ENCODE measurements at regions not wholly inside any gene's neighbourhood (a gene's known extent, or its start where the extent isn't known, plus 50 kb on each side); places are given as distances from the start of the nearest gene placed in this dataset.

DNA sequence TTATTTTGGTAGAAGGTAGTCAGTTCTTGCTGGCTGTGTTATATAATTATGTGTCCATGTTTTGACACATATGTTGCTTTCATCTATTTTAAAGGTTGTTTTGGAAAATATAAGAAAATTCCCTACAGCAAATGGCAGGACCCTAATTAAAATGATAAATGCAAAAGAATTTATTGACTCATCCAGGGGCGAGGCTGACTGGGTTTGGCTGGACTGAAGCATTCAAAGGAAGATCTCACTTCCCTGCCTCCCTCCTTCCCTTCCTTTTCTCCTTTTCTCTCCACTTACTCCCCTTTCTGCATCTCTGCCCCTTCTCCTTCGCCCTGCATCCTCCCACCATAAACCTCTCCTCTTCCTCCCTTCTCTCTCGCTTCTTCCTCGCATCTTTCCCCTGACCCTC, 129.6 kb downstream of the SNAPC1 start:
- in situ Hi-C loops (cut with HindIII; ENCODE audit: low sequenced_read_pairs) = no loop called here

DNA sequence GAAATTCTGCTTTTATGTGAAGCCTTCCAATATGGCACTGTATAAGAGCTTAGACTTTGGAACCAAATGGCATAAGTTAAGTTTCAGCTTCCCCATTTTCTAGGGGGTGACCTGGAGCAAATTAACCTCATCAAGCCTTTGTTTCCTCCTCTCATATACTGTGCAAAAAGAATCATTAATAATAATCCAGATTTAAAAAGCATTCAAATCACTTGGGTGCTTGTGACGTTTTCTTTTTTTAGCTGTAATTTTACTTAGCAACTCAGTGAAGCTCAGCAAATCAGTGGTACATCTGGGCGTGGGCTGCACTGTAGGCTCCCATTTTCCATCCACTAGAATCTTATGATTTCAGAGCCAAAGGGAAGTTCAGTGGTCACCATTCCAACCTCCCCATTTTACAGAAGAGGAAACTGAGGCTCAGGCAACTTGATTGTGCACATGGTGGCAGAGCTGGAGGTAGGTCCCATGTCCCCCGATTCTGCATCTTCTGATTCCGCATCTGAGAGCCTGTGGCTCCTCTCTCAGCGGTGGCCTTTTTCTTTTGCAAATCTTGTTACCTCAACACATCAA, 131.2 kb downstream of the SNAPC1 start:
- in situ Hi-C loops (cut with HindIII; ENCODE audit: low sequenced_read_pairs) = no loop called here

DNA sequence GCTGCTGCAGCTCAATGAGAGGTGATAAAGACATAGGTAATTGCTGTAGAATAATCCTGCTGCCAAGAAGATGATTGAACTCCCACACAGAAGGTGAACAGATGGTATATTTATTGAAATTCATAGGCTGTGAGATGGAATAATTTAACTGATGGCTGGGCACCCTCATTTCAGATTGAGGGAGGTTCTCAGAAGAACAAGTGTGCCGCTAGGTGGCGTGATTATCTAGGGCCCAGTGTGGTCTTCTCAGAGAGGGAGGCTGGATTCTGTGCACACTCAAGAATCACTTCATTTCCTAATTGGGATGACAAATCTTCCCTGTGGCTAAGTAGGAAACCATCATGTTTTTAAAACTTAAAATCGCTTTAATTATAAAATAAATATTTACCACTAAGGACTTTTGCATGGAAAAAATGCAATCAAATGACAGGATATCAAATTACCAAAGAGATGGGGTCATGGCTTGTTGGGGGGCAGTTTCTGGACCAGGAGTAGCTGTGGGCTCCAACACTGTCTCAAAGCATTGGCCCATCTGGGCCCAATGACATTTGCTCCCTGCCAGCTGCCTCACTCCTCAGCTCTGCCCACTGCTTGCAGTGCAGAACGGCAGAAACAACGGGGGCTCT, 132.3 kb downstream of the SNAPC1 start:
- in situ Hi-C loops (cut with HindIII; ENCODE audit: low sequenced_read_pairs) = no loop called here

DNA sequence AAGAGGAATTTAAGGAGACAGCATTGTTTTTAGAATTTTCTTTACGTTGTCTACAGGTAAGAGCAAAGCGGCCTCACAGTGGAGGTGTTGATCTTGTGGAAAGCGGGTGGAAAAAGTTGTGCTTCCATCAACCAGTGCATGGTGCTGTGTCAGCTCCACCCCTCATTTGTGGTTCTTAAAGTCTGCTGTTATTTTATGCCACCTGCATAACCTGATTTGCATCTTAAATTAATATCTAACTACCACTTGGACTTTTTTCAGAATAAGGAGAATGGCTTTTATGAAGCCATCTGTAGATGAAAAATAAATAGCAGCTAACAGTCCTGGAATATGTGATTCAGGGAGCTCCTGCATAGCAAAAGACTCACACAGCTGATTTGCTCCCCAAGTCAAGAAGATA, 135.1 kb downstream of the SNAPC1 start:
- in situ Hi-C loops (cut with HindIII; ENCODE audit: low sequenced_read_pairs) = no loop called here

DNA sequence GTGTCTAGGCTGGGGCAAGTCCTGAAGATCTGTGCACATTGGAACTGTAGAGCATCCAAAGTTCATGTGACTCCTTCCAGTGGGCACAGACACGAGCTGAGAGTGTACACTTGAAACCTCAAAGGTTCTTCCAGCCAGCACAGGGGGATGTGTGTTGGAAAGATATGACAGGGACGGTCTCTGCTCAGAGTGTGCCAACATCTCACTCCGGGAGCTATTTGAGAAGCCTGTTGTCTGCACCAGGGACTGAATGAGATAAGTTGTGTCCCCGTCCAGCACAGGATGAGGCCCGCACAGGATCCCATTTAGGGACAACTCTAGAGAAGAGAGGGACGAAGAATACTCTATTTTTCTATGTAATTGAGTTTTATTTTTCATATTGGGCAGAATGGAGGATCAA, 136.3 kb downstream of the SNAPC1 start:
- in situ Hi-C loops (cut with HindIII; ENCODE audit: low sequenced_read_pairs) = no loop called here

DNA sequence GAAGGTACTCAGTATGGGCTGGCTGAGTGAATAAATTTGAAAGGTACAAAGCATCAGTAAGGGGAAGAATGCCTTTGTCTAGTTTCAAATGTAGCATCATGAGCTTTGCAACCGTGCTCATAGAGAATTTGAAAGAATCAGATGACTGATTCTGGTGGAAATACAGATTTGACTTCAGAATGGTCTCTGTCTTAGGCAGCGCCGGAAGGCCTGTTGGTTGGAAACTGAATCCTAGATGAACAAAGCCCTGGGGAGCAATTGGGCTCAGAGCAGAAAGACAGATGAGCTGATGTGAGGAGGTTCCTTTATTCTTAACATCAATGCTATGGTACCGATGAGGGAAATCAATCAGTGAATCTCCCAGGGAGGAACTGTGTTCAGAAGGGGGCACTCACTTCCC, 137.3 kb downstream of the SNAPC1 start:
- in situ Hi-C loops (cut with HindIII; ENCODE audit: low sequenced_read_pairs) = no loop called here

DNA sequence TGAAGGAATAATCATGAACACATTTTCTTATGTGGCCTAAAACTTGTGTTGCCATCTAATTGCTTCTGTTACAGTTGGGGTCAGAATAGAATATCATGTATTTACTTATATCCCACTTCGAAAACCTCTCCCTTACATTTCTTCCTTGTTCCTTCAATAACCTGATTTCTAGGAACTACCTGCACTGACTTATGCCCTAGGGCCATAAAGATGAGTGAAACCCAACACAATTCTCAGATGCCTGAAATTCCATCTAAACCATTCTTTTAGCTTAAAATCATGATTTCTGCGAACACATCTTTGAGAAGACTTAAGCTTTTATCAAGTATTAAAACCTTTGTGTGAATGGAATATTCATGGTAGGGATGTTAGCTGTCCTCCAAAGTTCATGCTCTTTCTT, 142.7 kb downstream of the SNAPC1 start:
- in situ Hi-C loops (cut with HindIII; ENCODE audit: low sequenced_read_pairs) = no loop called here

DNA sequence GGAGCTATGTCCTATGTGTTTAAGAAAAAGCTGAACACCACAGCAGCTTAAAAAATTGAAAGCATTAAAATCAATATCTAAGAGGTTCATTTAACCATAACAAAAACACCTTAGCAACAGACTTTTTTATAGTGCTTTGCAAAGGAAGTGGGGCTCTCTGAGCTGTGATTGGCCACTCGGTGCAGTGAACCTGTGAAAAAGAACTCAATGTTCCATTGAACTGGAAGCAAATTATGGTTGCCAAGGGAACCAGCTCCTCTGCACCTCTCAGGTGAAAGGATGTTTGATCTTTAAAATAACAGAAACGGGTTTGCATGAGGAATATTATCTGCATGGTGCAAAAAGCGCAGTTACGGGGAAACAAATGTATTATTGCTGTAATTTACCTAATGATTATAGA, 149.4 kb downstream of the SNAPC1 start:
- in situ Hi-C loops (cut with HindIII; ENCODE audit: low sequenced_read_pairs) = no loop called here

DNA sequence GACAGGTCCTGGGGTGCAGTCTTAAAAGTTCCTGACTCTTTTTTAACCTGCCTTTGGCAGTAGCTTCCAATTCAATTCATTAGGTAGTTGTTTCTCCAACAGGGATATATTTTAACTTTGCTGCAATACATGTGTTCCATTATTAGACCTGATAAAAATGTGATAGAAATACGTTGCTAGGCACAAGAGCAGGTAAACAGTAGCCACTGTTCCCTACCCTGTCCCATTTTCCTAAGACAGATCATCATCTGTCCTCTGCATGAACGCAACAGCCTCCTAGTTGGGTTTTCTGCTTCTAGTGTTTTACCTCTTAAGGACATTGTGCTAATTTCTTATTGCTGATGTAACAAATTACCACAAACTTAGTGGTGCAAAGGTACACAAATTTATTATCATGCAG, 156.8 kb downstream of the SNAPC1 start:
- in situ Hi-C loops (cut with HindIII; ENCODE audit: low sequenced_read_pairs) = no loop called here

DNA sequence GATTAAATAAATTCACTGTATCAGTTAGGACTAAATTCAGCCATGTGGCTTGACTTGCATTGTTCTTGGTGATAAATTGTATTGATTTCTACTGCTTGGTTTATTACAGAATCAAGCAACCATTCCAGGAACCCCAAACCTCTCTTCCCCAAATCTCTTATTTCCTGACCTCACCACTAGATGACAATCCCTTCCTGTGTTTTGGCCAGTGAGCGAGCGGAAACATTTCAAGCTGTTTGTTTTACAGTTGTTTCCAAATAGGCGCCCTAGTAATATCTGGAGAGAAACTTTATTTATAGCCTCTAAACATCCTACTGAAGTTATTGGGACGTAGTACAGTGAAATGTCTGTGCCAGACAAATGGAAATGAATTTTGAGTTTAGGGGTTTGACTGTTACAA, 161.1 kb downstream of the SNAPC1 start:
- in situ Hi-C loops (cut with HindIII; ENCODE audit: low sequenced_read_pairs) = no loop called here

DNA sequence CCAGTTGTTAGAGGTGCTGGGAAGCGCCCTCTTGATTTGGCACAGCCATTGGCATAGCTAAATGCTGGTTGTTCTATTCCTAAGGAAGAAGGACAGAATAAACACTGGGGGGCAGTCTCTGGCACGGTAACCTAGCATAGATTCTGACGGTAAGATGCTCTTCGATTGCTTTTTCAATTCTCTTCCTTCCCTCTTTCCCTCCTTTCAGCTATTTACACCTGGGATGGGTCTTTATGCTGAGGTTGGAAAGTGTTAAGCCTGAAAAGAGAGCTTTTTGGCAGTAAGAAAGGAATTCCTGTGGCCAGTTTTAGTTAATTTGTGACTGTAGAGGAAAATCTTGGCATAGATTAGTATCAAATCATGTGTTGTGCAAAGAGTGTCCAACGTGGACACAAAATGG, 162.8 kb downstream of the SNAPC1 start:
- in situ Hi-C loops (cut with HindIII; ENCODE audit: low sequenced_read_pairs) = no loop called here

DNA sequence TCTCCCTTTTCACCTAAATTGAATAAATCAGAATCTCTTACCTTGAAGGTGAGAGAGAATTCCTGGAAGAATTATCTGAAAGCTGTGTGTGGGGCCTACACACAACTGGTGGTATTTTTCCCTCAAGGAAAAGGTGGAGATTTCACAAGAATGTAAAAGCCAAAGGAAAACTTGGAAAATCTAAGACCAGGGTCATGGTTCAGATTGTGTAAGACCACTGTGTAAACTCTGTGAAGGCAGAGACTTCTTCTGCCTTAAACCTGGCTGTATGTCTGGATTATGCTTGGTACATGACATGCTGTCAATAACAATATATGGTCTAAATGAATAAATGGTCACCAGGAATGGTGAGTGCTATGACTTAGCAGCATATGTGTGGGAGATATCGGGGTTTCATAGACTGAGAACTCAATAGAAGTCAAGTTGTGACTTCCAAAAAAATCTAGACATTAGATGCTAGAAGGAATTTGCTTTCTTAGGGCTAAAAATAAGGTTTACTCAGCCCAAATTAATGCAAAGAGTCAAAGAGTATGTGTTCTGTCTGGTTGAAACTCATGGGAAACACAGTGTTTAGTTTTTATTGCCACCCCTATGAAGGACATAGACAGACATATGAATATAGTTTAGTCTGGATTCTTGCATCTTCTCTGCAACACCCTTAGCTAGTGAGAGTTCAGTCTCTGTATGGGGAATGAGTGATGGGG, 163.7 kb downstream of the SNAPC1 start:
- in situ Hi-C loops (cut with HindIII; ENCODE audit: low sequenced_read_pairs) = no loop called here

DNA sequence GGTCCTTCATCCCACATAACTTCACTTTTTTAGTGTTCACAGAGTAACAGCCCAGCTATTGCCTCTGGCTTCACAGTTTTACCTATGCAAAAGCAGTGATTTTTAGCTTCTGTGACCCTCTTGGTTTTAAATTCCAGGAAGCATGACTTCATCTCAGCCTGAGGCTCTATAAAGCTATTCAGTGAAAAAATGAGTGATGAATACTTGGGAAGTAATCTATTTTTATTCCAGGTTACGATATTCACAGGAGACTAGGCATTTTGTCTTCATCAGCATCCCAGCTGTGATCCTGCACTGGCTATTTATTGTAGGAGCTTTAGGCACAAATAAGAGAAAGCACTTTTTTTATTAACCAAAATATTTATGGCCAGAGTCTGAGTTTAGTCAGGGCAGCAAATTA, 164.8 kb downstream of the SNAPC1 start:
- in situ Hi-C loops (cut with HindIII; ENCODE audit: low sequenced_read_pairs) = no loop called here

DNA sequence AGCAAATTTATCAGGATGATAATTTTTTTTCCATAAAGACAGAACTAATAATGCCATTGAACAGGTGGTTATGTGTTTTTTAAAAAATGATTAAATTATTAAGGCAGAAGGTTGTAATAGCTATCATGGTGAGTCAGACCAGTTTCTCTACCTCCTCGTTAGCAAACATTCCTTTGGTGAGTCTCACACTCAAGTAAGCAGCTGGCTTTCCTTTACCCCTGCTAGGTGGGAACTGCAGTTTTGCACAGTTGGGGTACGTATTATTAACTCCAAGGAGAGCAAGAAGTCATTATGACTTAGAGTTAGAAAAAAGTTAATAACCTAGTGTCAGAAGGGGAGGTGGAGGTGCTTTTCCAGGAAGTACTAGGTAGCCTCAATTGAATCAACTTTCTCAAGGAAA, 165.3 kb downstream of the SNAPC1 start:
- in situ Hi-C loops (cut with HindIII; ENCODE audit: low sequenced_read_pairs) = no loop called here

DNA sequence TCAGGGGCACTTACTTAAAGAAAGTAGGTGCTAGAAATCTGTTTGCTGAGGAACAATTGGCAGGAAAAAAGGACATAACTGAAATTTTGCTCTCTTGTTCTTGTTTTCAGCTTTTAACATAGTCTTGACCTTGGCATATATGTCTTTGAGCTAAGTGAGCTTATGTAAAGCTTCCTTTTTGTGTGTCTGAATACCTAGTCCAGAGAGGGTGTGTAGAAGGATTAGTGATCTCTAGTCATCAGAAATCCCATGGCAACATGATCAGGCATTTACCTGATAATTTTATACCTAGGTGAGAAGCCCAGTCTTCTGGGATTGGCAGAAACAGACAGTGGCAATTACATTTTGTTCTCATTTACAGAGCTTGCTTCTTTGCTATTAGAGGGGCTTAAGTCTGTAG, 166.1 kb downstream of the SNAPC1 start:
- in situ Hi-C loops (cut with HindIII; ENCODE audit: low sequenced_read_pairs) = no loop called here

DNA sequence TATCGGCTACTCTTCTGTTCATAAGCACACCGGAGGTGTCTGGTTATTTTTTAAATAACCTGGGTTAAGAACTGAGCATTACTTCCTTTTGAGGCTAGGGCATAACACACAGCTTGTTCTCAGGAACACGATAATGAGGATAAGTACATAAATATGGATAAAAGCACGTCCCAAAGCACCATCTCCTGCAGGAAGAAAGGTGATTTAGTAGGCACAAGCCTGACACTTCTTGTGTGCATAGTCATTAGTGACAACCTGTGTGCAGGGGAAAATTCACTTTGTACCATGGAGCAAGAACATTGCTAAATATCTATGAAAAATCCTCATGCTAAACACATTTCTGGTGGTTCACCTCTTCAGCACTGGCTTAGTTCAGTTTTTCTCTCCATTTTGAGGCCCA, 166.5 kb downstream of the SNAPC1 start:
- in situ Hi-C loops (cut with HindIII; ENCODE audit: low sequenced_read_pairs) = no loop called here

DNA sequence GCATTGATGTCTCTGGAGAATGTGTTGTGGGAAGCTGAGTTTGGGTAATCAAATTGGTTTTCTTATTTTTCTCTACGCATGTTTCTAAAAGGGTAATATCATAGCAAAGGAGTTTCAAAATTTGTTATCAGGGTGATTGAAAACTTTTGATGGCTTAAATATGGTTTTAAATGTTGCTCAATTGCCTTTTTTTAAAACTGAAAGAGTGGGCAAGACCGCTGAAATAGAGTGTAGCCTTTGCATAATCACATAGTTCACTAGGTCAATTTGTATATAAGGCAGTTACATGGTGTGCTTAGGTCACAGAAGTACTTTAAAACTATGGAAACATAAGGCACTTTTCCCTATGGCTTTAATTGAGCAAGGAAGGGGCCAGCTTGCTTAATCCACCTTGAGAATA, 167.4 kb downstream of the SNAPC1 start:
- in situ Hi-C loops (cut with HindIII; ENCODE audit: low sequenced_read_pairs) = no loop called here

DNA sequence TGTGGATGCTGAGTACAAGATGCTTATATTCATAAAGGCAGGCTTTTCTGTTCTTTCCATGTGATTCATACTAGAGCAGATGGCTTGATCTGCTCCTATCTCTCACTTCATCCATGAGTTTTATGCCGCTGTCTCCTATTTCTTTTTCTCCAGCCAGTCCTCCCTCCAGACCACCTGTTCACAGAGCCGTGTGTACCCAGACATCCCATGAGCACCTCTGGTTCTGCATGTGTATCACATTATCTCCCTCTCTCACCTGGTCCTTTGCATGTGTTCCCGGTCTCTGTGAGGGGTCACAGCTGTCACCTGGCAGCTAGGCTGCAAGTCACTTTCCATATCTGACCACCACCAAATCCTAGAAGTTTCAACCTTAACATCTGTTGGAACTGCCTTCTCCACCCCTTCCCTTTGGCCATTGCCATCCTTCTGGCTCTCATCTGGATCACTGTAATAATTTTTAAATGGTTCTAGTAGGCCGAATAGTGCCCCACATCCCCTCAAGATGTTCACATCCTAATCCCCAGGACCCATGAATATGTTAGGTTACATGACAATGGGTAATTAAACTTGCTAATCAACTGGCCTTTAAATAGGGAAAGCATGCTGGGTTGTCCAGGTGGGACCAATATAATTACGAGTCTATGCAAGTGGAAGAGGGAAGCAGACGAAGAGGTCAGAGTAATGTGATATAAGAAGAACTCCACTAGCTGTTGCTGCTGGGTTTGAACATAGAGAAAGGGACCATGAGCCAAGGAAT, 168.1 kb downstream of the SNAPC1 start:
- in situ Hi-C loops (cut with HindIII; ENCODE audit: low sequenced_read_pairs) = no loop called here

DNA sequence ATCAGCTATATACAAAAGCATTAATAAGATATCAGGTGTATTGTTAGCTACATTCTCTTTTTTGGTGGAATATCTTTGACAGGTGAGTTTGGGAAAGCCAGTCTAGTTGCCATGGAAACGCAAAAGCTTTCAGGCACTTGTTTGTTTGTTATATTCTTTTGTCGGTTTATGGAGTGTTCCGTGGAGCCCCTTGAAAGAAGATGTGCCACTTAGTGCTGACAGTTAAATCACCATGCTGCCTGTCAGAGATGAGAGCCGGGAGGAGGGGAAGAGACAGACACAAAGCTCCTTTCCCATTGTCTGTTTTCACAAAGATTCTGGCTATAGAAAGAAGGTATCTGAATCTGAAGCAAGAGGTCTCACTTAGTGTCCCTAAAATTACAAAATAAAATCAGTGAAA, 170.8 kb downstream of the SNAPC1 start:
- in situ Hi-C loops (cut with HindIII; ENCODE audit: low sequenced_read_pairs) = no loop called here

DNA sequence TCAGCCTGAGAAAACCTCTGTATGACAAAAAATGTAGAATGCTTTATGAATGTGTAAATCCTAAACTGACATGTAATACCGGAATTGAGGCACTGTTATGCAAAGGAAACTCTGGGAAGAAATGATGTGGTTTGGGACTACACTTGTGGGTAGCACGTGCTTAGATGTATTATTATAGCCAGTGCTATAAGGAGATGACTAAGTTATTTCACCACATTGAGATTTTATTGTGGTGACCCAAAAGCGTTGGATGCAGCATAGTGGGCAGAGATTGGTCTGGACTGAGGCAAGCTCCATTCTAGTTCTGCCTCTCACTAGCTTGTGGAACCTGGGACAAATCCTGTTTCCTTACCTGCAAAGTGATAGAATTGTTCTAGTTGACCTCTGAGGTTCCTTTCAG, 172.2 kb downstream of the SNAPC1 start:
- in situ Hi-C loops (cut with HindIII; ENCODE audit: low sequenced_read_pairs) = no loop called here

DNA sequence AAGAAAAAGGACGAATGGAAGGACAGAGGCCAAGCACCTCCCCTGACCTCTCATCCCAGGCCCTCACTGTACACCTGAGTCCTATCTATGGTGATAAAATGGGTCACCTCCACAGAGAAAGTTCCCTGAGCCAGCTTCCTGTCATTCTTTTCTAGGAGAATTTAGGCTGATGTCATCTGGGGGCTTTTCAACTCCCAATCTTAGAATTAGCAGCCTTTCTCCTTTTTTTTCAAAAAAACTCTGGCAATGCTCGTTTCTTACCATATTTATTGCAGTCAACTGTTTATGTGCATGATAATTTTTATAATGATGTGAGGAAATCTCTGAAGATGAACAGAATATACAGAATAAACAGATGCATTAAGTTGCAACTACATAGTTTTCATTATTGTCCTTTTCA, 177.6 kb downstream of the SNAPC1 start:
- in situ Hi-C loops (cut with HindIII; ENCODE audit: low sequenced_read_pairs) = no loop called here
